Activated naive CD8-positive, alpha-beta T cell treated with anti-CD3 and anti-CD28 coated beads for 36 hours (primary cell): ENCODE measurements at regions not wholly inside any gene's neighbourhood (a gene's known extent, or its start where the extent isn't known, plus 50 kb on each side); places are given as distances from the start of the nearest gene placed in this dataset.
"Not testable (repeated sequence)": the region's sequence is repeated elsewhere in the genome, so short reads cannot be mapped to it uniquely, and the experiment has no call there.

Source experiments
- DNase-seq: peaks from one replicate; pipeline ENCODE4 v3.0.0; 2021
- H3K27ac Mint-ChIP-seq: one replicate; pipeline ENCODE4 v1.8.0; 2022; ENCODE audit warnings: mild to moderate bottlenecking, moderate library complexity, mixed read lengths
- H3K27me3 Mint-ChIP-seq: one replicate; pipeline ENCODE4 v1.8.0; 2022; ENCODE audit warnings: mild to moderate bottlenecking, mixed read lengths
- H3K36me3 Mint-ChIP-seq: one replicate; pipeline ENCODE4 v1.8.0; 2021; ENCODE audit warnings: mild to moderate bottlenecking, mixed read lengths
- H3K4me1 Mint-ChIP-seq: one replicate; pipeline ENCODE4 v1.8.0; 2021; ENCODE audit warnings: mixed read lengths
- H3K4me3 Mint-ChIP-seq: one replicate; pipeline ENCODE4 v1.8.0; 2022; ENCODE audit warnings: mild to moderate bottlenecking, moderate library complexity, mixed read lengths
- H3K9me3 Mint-ChIP-seq: one replicate; pipeline ENCODE4 v1.8.0; 2022; ENCODE audit warnings: mixed read lengths

- peaks cover 5% of the 10 kb centered on the region for H3K9me3 Mint-ChIP-seq
- DNase-seq = no peak
- no peaks in the 10 kb centered on the region for H3K36me3 Mint-ChIP-seq
- H3K27ac Mint-ChIP-seq = no peak overlapping the region
- peaks cover 2% of the 10 kb centered on the region for H3K4me1 Mint-ChIP-seq
- H3K27me3 Mint-ChIP-seq = no peaks in the 10 kb centered on the region
- H3K4me3 Mint-ChIP-seq = no peak overlapping the region
Measured at GRCh38 chr9:26789959-26790358, 102.6 kb downstream of the CAAP1 start.

GRCh38 chr9:26786564-26786963, 106.0 kb downstream of the CAAP1 start:
- Mint-ChIP-seq H3K9me3 (no peaks in the 10 kb centered on the region), H3K4me1 (peaks cover 2% of the 10 kb centered on the region), H3K27ac (no peak overlapping the region), H3K27me3 (no peaks in the 10 kb centered on the region), H3K36me3 (no peaks in the 10 kb centered on the region), H3K4me3 (no peak overlapping the region)
- no peak for DNase-seq

GRCh38 chr9:26782899-26783298, 109.7 kb downstream of the CAAP1 start:
- H3K9me3 Mint-ChIP-seq = no peaks in the 10 kb centered on the region
- H3K36me3 Mint-ChIP-seq = no peaks in the 10 kb centered on the region
- H3K27ac Mint-ChIP-seq = no peak overlapping the region
- no peak overlapping the region for H3K4me3 Mint-ChIP-seq
- DNase-seq = no peak
- H3K4me1 Mint-ChIP-seq = no peaks in the 10 kb centered on the region
- H3K27me3 Mint-ChIP-seq = no peaks in the 10 kb centered on the region

- Mint-ChIP-seq H3K9me3 (no peaks in the 10 kb centered on the region), H3K27me3 (no peaks in the 10 kb centered on the region), H3K4me1 (no peaks in the 10 kb centered on the region), H3K4me3 (no peak overlapping the region), H3K27ac (no peak overlapping the region), H3K36me3 (no peaks in the 10 kb centered on the region)
- no peak for DNase-seq
Measured at GRCh38 chr9:26781906-26782305, 110.7 kb downstream of the CAAP1 start.

- H3K27ac Mint-ChIP-seq, H3K4me1 Mint-ChIP-seq, H3K9me3 Mint-ChIP-seq, H3K36me3 Mint-ChIP-seq, DNase-seq, H3K27me3 Mint-ChIP-seq, H3K4me3 Mint-ChIP-seq: not testable (repeated sequence)
Measured at GRCh38 chr9:26780307-26780706, 112.3 kb downstream of the CAAP1 start.

GRCh38 chr9:26779062-26779461, 113.5 kb downstream of the CAAP1 start:
- Mint-ChIP-seq H3K4me3 (no peak overlapping the region), H3K27ac (no peak overlapping the region), H3K36me3 (no peaks in the 10 kb centered on the region), H3K4me1 (no peaks in the 10 kb centered on the region), H3K27me3 (no peaks in the 10 kb centered on the region), H3K9me3 (no peaks in the 10 kb centered on the region)
- no peak for DNase-seq

GRCh38 chr9:26775391-26775790, 117.2 kb downstream of the CAAP1 start:
- DNase-seq = no peak
- Mint-ChIP-seq H3K9me3 (no peaks in the 10 kb centered on the region), H3K4me3 (no peak overlapping the region), H3K27me3 (no peaks in the 10 kb centered on the region), H3K4me1 (no peaks in the 10 kb centered on the region), H3K27ac (no peak overlapping the region), H3K36me3 (no peaks in the 10 kb centered on the region)

GRCh38 chr9:26773056-26773455, 119.5 kb downstream of the CAAP1 start:
- Mint-ChIP-seq H3K9me3 (no peaks in the 10 kb centered on the region), H3K4me1 (no peaks in the 10 kb centered on the region), H3K36me3 (no peaks in the 10 kb centered on the region), H3K27ac (no peak overlapping the region), H3K4me3 (no peak overlapping the region), H3K27me3 (no peaks in the 10 kb centered on the region)
- no peak for DNase-seq

GRCh38 chr9:26770821-26771220, 121.8 kb downstream of the CAAP1 start:
- Mint-ChIP-seq H3K36me3 (no peaks in the 10 kb centered on the region), H3K4me3 (no peak overlapping the region), H3K27me3 (no peaks in the 10 kb centered on the region), H3K9me3 (no peaks in the 10 kb centered on the region), H3K27ac (no peak overlapping the region), H3K4me1 (no peaks in the 10 kb centered on the region)
- no peak for DNase-seq

GRCh38 chr9:26768145-26768544, 124.5 kb downstream of the CAAP1 start:
- DNase-seq = no peak
- Mint-ChIP-seq H3K4me1 (no peaks in the 10 kb centered on the region), H3K9me3 (no peaks in the 10 kb centered on the region), H3K27ac (no peak overlapping the region), H3K36me3 (no peaks in the 10 kb centered on the region), H3K4me3 (no peak overlapping the region), H3K27me3 (no peaks in the 10 kb centered on the region)

GRCh38 chr9:26760675-26761074, 131.9 kb downstream of the CAAP1 start:
- no peaks in the 10 kb centered on the region for H3K36me3 Mint-ChIP-seq
- no peaks in the 10 kb centered on the region for H3K27me3 Mint-ChIP-seq
- H3K4me3 Mint-ChIP-seq = no peak overlapping the region
- no peaks in the 10 kb centered on the region for H3K9me3 Mint-ChIP-seq
- no peaks in the 10 kb centered on the region for H3K4me1 Mint-ChIP-seq
- H3K27ac Mint-ChIP-seq = no peak overlapping the region
- no peak for DNase-seq

- H3K4me3 Mint-ChIP-seq = no peak overlapping the region
- no peak for DNase-seq
- H3K27ac Mint-ChIP-seq = no peak overlapping the region
- no peaks in the 10 kb centered on the region for H3K9me3 Mint-ChIP-seq
- no peaks in the 10 kb centered on the region for H3K4me1 Mint-ChIP-seq
- no peaks in the 10 kb centered on the region for H3K27me3 Mint-ChIP-seq
- H3K36me3 Mint-ChIP-seq = no peaks in the 10 kb centered on the region
Measured at GRCh38 chr9:26758655-26759054, 133.9 kb downstream of the CAAP1 start.

- Mint-ChIP-seq H3K27ac (no peak overlapping the region), H3K4me1 (no peaks in the 10 kb centered on the region), H3K27me3 (no peaks in the 10 kb centered on the region), H3K9me3 (no peaks in the 10 kb centered on the region), H3K36me3 (no peaks in the 10 kb centered on the region), H3K4me3 (no peak overlapping the region)
- DNase-seq = no peak
Measured at GRCh38 chr9:26756881-26757280, 135.7 kb downstream of the CAAP1 start.

- Mint-ChIP-seq H3K4me1 (no peaks in the 10 kb centered on the region), H3K9me3 (no peaks in the 10 kb centered on the region), H3K36me3 (no peaks in the 10 kb centered on the region), H3K27ac (no peak overlapping the region), H3K27me3 (no peaks in the 10 kb centered on the region), H3K4me3 (no peak overlapping the region)
- DNase-seq = no peak
Measured at GRCh38 chr9:26755476-26755875, 137.1 kb downstream of the CAAP1 start.

GRCh38 chr9:26754509-26755164, 138.0 kb downstream of the CAAP1 start:
- no peaks in the 10 kb centered on the region for H3K27me3 Mint-ChIP-seq
- H3K9me3 Mint-ChIP-seq = no peaks in the 10 kb centered on the region
- H3K4me3 Mint-ChIP-seq = no peak overlapping the region
- no peak overlapping the region for H3K27ac Mint-ChIP-seq
- H3K36me3 Mint-ChIP-seq = no peaks in the 10 kb centered on the region
- no peak for DNase-seq
- no peaks in the 10 kb centered on the region for H3K4me1 Mint-ChIP-seq

- no peak overlapping the region for H3K4me3 Mint-ChIP-seq
- H3K27me3 Mint-ChIP-seq = no peaks in the 10 kb centered on the region
- H3K27ac Mint-ChIP-seq = no peak overlapping the region
- no peaks in the 10 kb centered on the region for H3K9me3 Mint-ChIP-seq
- no peaks in the 10 kb centered on the region for H3K36me3 Mint-ChIP-seq
- H3K4me1 Mint-ChIP-seq = no peaks in the 10 kb centered on the region
- no peak for DNase-seq
Measured at GRCh38 chr9:26753971-26754370, 138.6 kb downstream of the CAAP1 start.

- H3K9me3 Mint-ChIP-seq = no peaks in the 10 kb centered on the region
- no peak overlapping the region for H3K27ac Mint-ChIP-seq
- no peak for DNase-seq
- H3K27me3 Mint-ChIP-seq = no peaks in the 10 kb centered on the region
- H3K4me3 Mint-ChIP-seq = no peak overlapping the region
- no peaks in the 10 kb centered on the region for H3K4me1 Mint-ChIP-seq
- no peaks in the 10 kb centered on the region for H3K36me3 Mint-ChIP-seq
Measured at GRCh38 chr9:26750162-26750561, 142.4 kb downstream of the CAAP1 start.
